Keratinocyte (primary cell): ENCODE measurements at regions not wholly inside any gene's neighbourhood (a gene's known extent, or its start where the extent isn't known, plus 50 kb on each side); places are given as distances from the start of the nearest gene placed in this dataset.

Source experiments
- EZH2 ChIP-seq: IDR thresholded peaks from one replicate; pipeline ENCODE4 v1.6.1; 2012; ENCODE audit warnings: inconsistent platforms, mild to moderate bottlenecking, low read length, moderate library complexity
- TF ChIP-seq, protein P1 (sequence below), 3 experiments: IDR thresholded peaks in 1 of 3; conservative IDR thresholded peaks in 1 of 3; optimal IDR thresholded peaks in 1 of 3; 2 replicates in 2 of 3; 3 replicates in 1 of 3; pipeline versions ENCODE3 to v1.5.1; 2011; ENCODE audit warnings: low read length in 3 of 3, mild to moderate bottlenecking in 3 of 3, moderate library complexity in 2 of 3, control low read depth in 1 of 3, inconsistent platforms in 1 of 3; ENCODE audit not compliant: insufficient read depth in 2 of 3; ENCODE audit errors: extremely low read depth in 1 of 3

DNA sequence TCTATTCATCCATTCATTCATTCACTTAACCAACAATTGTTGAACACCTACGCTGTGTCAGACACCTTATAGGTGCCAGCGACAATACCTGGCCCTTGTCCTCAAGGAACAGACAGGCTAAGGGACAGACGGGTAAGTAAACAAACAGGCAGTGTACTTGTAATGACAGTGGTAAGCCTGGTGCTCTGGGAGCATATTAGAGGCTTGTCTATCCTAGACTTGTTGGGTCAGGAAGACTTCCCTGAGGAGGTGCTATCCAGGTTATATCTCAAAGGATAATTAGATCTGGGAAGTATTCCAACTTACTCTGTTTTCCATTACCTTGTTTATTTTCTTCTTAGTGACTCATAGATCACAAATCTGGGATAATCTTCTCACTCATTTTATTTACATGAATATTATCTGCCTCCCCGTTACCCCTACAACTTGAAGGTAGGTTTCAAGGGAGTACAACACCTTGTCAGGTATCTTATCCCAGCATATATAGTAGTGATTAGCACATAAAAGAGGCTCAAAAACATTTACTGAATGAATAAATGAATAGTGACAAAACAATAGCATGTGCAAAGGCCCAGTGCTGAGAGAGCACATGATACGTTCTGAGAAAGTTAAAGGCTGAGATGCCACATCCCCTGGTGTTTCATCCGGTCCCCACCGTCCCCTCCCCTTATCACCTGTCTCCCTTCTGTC lies 75.3 kb upstream of the NCAM1 start:
- TF ChIP-seq, protein P1, sequence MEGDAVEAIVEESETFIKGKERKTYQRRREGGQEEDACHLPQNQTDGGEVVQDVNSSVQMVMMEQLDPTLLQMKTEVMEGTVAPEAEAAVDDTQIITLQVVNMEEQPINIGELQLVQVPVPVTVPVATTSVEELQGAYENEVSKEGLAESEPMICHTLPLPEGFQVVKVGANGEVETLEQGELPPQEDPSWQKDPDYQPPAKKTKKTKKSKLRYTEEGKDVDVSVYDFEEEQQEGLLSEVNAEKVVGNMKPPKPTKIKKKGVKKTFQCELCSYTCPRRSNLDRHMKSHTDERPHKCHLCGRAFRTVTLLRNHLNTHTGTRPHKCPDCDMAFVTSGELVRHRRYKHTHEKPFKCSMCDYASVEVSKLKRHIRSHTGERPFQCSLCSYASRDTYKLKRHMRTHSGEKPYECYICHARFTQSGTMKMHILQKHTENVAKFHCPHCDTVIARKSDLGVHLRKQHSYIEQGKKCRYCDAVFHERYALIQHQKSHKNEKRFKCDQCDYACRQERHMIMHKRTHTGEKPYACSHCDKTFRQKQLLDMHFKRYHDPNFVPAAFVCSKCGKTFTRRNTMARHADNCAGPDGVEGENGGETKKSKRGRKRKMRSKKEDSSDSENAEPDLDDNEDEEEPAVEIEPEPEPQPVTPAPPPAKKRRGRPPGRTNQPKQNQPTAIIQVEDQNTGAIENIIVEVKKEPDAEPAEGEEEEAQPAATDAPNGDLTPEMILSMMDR (optimal IDR thresholded peaks at IDR 0.05 in 1 of 3, IDR thresholded peaks at IDR 0.05 in 1 of 3, conservative IDR thresholded peaks at IDR 0.05 in 1 of 3; ENCODE audit: extremely low read depth in 1 of 3, insufficient read depth in 2 of 3, low read length in 3 of 3) = no peak
- TF ChIP-seq EZH2 = no peak
